ENCODE measurements at regions not wholly inside any gene's neighbourhood (a gene's known extent, or its start where the extent isn't known, plus 50 kb on each side); places are given as distances from the start of the nearest gene placed in this dataset.

DNA sequence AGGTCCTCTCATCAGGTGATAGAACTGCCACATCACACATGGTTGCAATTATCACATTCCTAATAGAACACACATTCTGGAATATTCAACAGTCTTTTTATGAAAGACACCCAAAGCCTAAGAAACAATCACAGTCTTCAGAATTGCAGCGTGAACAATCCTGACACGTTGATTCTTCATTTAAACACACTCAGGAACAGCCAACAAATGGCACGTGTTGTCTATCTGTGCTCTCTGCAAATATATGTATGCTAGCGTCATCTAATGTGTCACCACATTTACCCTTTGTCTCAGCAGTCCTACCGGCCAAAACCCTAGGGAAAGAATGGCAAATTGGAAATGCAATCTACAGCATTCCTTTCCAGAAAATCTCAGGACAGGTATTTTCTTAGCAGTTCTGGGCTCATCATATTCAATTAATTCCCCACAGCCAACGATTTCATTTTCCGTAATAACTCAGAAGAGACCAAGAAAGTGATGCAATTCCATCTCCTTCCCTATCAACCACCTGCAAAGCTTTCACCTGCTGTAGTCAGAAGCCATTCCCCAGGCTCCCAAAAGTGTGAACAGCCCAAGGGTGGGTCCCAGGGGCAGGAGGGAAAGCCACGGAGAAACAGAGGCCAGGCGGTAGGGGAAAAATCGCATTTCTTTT, 280.3 kb upstream of the JARID2 start:
- no peak for DNase-seq (ENCODE audit: low spot score)

DNA sequence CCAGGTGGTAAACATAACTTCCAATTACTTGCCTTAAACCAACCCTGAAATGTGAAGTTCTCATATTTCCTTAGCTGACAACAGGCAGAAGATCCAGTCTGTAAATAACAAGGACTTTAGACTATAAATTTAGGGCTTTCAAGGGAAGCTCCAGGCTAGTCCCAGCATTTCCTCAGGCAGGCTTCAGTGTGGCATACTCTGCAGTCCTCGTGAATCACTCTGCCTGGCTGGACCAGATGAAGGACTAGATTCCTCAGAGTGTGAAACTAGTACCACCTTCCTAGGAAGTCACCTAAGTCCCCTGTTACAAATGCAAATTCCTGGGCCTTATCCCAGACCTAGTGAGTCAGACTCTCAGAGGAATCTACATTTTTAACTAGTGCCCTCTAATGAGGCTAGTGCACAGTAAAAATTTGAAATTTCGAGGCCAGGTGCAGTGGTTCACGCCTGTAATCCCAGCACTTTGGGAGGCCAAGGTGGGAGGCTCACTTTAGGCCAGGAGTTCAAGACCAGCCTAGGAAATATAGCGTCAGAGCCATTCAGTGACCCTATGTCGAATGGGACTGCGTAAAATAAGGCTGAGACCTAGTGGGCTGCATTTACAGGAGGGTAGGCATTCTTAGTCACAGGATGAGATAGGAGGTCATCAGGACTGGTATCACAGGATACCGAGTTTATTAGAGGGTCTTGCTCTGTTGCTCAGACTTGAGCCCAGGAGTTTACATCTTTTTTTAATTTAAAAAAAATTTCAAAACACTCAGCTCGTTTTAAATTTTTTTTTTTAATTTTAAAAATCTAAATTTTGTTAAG, 279.6 kb upstream of the JARID2 start:
- DNase-seq (ENCODE audit: low spot score): peak; percentile 12

DNA sequence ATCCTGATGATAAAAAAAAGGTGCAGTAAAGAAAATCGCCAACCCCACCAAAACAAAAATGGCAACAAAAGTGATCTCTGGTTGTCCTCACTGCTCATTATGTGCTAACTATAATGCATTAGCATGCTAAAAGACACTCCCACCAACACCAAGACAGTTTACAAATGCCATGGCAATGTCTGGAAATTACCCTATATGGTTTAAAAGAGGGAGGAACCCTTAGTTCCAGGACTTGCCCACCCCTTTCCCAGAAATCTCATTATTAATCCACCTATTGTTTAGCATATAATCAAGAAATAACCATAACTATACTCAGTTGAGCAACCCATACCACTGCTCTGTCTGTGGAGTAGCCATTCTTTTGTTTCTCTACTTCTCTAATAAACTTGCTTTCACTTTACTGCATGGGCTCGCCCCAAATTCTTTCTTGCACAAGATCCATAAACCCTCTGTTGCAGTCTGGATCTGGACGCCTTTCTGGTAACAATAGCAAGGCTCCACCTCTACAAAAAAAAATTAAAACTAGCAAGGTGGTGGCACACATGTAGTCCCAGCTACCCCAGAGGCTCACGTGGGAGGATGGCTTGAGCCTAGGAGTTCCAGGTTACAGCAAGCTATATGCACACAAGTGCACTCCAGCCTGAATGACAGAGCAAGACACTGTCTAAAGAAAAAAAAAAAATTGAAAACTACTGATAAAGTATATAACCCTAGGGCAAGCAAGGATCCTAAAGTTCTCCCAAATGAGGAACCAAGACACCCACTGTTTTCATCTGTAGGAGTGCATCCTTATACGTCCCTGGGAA, 278.8 kb upstream of the JARID2 start:
- no peak for DNase-seq (ENCODE audit: low spot score)

DNA sequence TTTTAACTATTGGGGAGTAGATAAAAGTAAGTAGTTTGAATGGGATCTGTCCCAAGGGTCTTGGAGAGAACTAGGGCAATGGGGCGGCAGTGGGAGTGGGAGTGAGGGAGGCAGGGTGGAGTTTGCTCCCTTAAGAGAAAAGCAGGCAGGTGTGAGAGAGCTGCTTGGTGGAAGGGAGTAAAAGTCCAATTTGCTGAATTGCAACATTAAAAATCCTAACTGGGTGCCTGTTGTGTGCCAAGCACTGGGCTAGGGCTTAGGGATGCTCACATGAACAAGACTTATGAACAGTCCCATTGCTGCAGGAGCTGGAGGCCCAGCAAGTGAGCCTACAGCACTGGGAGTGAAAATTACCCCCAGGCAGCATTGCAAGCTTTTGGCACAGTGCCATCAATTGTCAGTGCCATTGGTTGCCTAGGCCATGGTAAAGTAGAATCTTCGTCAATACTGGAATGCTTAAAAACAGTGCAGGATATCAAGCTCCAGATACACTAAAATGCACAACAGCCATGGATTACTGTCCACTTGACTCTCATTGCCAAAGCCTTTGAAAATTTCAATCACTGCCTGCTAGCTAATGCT, 277.7 kb upstream of the JARID2 start:
- DNase-seq (ENCODE audit: low spot score): no peak

DNA sequence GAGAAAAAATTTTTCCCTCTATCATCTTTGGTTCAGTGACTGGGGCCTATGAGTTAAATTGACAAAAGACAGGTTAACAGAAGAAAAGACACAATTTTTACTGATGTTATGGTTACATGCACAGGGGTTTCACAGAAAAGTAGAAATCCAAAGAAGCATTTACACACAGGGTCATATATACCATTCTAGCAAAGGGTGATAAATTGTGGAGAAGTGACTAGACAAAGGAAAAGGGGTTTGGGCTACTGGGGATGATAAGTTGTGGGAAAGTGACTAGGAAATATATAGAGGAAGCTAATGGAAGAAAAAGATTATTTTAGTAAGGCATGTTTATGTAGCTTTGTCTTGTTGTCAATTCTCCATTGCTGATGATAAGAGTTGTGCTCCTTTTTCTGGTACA, 276.7 kb upstream of the JARID2 start:
- no peak for DNase-seq (ENCODE audit: low spot score)

DNA sequence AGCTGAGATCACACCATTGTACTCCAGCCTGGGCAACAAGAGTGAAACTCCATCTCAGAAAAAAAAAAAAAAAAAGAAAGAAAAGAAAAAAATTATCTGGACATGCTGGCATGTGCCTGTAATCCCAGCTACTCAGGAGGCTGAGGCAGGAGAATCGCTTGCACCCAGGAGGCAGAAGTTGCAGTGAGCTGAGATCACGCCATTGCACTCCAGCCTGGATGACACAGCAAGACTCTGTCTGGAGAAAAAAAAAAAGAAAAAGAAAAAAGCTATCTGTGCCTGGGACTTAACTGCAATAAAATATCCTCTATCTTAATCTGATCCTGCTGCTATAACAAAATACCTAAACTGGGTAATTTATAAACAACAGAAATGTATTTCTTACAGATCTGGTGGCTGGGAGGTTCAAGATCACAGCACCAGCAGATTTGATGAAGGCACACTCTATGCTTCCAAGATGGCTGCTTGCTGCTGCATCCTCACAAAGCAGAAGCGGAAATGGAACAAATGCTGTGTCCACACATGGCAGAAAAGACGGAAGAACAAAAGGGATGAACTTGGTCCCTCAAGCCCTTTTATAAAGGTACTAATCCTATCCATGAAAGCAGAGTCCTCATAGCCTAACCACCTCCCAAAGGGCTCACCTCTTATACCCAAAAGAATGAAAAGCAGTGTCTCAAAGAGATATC, 273.3 kb upstream of the JARID2 start:
- DNase-seq (ENCODE audit: low spot score): no peak

DNA sequence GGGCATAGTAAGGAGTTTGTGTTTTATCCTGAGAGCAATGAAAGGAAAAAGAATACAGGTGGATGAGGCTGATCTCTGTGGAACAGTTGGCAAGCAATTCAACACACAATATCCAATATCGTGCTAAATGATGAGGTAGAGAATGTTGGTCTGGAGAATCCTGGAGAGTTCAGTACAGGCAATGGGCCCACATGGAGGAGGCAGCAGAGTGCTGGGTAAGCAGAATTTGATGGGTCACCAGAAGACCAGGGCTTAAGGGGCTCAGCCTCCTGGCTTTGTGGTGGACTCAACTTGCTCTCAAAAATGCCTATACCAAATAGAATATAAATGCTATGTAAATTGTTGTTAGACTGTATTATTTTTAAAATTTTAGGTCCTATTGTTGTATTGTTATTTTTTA, 271.5 kb upstream of the JARID2 start:
- DNase-seq (ENCODE audit: low spot score): no peak

DNA sequence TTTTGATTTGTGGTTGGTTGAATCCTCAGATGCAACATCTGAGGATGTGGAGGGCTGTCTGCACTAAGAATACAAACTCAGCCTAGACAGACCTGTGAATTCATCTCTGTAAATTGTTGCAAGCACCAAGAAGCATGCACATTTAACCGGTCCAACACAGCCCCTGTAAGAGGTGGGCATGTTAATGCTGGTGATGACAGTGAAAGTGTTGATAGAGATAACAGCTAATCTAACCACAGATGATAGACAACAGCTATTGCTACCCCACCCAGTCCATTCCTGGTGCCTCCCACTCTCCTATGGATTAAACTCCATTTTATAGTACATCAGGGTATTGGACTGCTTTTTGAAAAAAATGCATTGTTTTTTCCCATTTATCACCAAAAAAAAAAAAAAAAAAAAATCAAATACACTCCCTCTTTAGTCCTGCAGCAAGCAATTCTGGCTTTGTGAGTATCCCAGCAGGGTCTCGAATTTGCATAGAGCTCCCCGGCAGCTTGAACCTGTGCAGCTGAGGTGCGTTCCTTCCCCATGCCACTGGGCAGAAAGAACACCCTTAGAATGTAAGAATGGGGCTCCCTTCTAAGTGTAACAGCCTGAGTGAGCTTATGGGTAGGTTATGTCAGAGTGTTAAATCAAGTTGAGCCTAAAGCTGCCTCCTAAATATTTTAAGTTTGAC, 270.9 kb upstream of the JARID2 start:
- DNase-seq (ENCODE audit: low spot score): no peak

DNA sequence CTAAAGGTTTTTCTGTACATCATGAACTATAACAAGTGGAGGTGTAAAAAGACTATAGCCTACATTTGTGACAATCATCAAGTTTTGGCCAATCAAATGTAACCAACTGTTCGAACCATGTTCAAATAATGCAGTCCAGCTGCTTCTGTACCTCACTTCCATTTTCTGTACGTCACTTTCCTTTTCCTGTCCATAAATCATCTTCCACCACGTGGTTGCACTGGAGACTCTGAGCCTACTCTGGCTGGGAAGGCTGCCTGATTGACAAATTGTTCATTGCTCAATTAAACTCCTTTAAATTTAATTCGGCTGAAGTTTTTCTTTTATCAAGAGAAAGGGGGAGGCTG, 270.4 kb upstream of the JARID2 start:
- DNase-seq (ENCODE audit: low spot score): no peak

DNA sequence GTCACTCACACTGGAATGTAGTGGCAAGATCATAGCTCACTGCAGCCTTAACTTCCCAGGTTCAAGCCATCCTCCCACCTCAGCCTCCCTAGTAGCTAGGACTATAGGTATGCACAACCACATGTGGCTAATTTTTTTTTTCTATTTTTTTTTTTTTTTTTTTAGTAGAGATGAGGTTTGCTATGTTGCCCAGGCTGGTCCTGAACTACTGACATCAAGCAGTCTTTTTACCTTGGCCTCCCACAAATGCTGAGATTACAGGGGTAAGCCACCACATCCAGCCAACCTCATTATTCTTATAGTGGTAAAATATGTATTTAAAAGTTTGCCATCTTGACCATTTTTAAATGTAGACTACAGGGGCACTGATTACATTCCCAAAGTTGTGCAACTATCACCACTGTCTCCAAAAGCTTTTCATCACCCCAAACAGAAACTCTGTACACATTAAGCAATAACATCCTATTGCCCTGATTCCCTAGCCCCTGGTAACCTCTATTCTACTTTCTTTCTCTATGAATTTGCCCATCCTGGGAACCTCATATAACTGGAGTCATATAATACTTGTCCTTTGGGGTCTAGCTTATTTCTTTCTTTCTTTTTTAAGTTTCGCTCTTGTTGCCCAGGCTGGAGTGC, 268.0 kb upstream of the JARID2 start:
- DNase-seq (ENCODE audit: low spot score): no peak

DNA sequence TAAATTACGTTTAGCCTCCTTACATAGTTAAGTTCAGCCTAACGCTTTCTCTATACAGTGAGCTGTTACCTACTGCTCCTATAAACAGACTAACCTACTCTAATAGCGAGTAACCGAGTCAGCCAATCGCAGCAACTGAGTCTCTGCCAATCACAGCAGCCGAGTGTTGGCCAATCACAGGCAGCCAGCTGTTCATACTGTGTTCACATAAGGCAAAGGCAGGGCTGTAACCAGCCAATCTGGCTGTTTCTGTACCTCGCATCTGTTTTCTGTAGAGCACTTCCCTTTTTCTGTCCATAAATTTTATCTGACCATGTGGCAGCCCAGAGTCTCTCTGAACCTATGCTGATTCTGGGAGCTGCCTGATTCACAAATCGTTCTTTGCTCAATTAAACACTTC, 263.9 kb upstream of the JARID2 start:
- DNase-seq (ENCODE audit: low spot score): no peak

DNA sequence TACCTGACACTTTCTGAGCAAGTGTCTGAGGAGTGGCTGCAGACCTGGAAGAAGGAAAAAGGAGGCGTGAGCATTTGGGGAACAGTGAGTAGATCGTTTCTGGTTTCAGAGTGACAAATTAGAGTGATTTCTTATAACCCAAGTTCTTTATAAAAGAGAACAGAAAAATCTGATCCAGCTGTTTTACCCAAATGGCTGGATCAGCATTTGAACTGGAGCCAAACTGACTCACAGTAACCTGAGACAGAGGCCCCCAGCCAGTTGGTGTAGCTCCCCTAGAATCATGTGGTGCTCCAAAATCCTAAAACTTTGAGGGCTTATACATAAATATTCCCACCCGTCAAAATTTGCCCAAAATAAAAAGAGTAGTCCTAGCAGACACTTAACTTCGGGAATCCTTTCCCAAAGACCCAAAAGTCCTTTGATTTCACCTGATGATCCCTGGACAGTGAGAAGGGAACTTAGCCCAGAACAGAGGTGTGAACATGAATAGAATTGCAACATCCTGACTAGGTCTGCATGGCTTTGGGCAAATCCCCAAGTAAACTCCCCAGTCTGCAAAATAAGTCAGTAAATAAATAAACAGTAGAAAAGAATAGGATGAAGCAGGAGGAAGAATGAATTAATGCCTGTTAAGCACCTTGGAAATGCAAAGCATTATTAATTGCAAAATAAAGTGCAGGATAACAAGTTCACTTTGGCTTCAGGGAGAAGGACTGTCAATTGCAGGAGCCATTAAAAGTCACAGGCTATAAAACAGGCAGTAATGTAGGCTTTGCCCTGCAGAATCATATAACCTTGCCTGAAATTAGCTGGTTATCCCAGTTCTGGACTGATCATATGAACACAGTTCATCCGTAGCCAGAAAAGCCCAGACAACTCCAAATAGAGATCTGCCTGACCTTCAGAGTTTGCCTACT, 262.0 kb upstream of the JARID2 start:
- no peak for DNase-seq (ENCODE audit: low spot score)

DNA sequence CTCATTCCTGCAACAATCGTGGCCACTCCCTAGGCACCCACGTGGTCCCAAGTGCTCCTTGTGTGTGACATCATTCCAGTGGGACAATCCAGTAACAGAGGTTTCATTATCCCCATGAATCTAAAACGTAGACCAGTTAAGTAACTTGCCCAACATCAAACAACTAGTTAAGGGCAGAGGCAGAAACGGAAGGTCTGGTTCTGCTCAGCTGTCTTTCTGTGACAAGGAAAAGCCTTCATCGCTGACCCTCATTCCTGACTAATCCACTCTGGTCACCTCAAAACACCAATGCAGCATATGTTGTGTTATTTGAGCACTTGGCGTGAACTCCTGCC, 261.4 kb upstream of the JARID2 start:
- DNase-seq (ENCODE audit: low spot score): peak; percentile 9

DNA sequence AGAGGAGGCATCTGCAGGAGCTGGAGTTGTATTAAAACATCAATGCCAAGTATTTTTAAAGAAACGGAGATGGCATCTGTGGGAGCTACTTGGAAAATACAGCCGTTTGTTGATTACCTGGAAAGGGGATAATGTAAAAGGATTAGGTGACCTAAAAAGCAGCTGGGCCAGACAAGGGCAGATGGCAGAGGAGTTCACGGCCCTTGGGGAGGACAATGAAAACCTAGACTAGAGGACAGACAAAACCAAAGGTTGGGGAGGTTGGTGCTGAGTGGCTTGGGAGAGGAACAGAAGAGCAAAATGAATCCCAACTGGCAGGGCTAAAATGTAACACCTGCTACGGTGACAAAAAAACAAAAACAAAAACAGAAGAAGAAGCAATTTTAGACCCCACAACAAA, 260.5 kb upstream of the JARID2 start:
- no peak for DNase-seq (ENCODE audit: low spot score)

DNA sequence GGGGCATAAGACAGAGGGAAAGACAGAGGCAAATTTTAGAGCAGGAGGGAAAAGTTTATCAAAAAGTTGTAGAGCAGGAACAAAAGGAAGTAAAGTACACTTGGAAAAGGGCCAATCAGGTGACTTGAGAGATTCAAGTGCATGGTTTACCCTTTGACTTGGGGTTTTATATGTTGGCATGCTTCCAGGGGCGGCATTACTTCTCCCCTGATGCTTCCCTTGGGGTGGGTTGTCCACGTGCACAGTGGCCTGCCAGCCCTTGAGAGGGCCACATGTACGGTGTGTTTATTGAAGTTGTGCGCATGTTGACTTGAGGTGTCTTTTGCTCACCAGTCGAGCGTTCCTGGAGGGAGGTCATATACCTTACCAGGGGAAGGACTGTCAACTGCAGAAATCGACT, 259.5 kb upstream of the JARID2 start:
- no peak for DNase-seq (ENCODE audit: low spot score)

DNA sequence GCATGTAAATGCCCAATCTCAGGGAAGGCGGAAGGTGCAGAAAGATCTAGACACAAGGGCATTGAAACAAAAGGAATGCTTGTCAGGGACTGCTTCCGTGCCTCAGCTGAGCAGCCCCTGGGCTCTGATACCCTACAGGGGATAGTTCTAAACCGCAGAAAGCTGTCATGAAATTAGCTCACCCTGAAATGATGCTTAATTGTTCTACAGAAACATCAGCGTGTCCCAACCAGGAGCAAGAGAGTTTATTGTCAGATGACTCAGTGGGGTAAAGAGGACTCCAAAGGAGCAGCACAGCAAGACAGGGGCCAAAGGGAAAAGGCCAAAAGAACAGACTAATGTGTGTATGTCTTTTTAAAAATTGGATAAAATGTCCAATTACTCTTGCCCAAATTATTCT, 258.4 kb upstream of the JARID2 start:
- no peak for DNase-seq (ENCODE audit: low spot score)

DNA sequence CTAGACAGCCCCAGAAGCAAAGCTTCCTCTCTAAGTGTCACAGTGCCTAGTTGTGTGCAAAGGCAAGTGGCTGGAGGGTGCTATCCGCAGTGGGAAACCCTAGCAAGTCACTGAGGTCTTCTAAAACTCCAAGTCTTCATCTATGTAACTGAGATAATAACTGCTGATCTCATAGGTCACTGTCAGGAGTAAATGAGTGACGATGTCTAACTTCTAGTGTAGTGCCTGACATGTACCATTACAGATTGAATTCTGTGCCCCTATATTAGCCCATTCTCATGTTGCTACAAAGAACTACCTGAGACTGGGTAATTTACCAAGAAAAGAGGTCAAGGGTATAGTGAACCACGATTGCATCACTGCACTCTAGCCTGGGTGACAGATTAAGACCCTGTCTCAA, 253.5 kb upstream of the JARID2 start:
- DNase-seq (ENCODE audit: low spot score): no peak

DNA sequence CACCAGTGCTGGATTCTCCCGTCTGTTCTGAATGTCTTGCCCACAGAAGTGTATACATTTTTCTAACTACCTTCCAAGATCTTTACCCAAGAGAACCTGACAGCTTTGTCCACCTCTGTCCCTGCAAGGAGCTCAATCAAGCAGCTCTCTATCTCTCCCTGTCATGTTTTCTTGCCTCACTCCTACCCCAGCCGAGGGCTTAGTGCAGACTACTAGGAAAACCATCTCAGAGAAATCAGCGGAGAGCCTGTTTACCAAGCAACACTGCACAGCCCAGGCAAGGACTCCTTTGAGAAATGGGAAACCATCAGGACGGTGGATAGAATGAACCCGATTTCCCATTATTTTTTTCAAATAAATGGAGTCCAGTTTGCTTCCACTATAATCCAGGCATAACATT, 250.7 kb upstream of the JARID2 start:
- DNase-seq (ENCODE audit: low spot score): no peak

DNA sequence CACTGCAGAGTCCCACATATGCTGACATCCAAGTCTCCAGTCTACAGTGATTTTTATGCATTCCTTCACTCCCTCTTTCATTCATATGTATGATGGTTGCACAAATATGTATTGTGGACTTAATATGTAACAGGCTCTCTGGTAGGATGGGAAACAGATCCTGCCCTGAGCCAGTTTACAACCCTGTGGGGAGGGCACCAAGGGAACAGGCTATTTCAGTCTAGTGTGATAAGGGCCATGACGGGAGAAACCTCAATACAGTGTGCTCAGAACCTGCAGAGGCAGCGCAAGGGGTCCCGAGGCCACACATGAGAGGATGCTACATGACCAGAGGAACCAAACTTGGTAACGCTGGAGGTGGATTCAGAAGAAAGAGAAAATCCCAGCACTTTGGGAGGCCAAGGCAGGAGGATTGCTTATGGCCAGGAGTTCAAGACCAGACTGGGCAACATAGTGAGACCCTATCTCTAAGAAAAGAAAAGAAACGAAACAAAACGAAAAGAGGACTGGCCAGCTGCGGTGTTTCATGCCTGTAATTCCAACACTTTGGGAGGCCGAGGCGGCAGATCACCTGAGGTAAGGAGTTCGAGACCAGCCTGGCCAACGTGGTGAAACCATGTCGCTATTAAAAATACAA, 249.8 kb upstream of the JARID2 start:
- DNase-seq (ENCODE audit: low spot score): no peak

DNA sequence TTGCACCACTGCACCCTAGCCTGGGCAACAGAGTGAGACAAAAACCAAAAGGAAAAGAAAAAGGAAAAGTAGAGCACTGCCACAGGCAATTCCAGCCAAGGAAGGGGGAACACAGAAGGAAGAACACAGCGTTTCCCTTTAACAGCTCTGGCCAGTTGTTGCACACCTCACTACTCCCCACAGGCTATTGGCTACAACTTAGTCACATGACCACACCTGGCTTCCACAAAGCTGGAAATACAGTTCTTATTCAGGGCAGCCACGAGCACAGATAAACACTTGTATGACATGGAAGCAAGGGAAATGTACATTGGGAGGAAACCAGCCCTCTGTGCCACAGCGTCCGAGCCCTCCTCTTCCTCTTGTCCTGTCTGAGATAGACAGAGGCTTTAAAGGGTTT, 249.0 kb upstream of the JARID2 start:
- DNase-seq (ENCODE audit: low spot score): peak; percentile 6
